Osteoblast (primary cell): ENCODE measurements at regions not wholly inside any gene's neighbourhood (a gene's known extent, or its start where the extent isn't known, plus 50 kb on each side); places are given as distances from the start of the nearest gene placed in this dataset.

Source experiments
- DNase-seq: peaks from one replicate; pipeline ENCODE4 v3.0.0; 2011; ENCODE audit warnings: low spot score, mixed read lengths; ENCODE audit not compliant: insufficient read length; ENCODE audit errors: missing footprints
- H2AFZ ChIP-seq: 2 replicates; pipeline ENCODE4 v1.6.0; 2011; ENCODE audit warnings: mild to moderate bottlenecking, low read length
- H3K27ac ChIP-seq: 2 replicates; pipeline ENCODE4 v1.5.1; 2011; ENCODE audit warnings: mild to moderate bottlenecking, low read depth, low read length, moderate library complexity
- H3K27me3 ChIP-seq: 2 replicates; pipeline ENCODE4 v1.6.0; 2012; ENCODE audit warnings: mild to moderate bottlenecking, control low read depth, inconsistent platforms, low read length, moderate library complexity; ENCODE audit not compliant: insufficient read depth
- H3K36me3 ChIP-seq: 2 replicates; pipeline ENCODE4 v1.5.1; 2011; ENCODE audit warnings: mild to moderate bottlenecking, low read length, control low read depth, moderate library complexity; ENCODE audit not compliant: insufficient read depth
- H3K4me1 ChIP-seq: 2 replicates; pipeline ENCODE4 v1.5.1; 2011; ENCODE audit warnings: mild to moderate bottlenecking, low read length, control low read depth, moderate library complexity; ENCODE audit not compliant: insufficient read depth
- H3K4me2 ChIP-seq: 2 replicates; pipeline ENCODE4 v1.6.0; 2011; ENCODE audit warnings: mild to moderate bottlenecking, low read length; ENCODE audit not compliant: insufficient read depth
- H3K4me3 ChIP-seq: fragments of 200-600 bp; sonication (generic); 3 replicates; pipeline ENCODE4 v1.5.1; 2012; ENCODE audit warnings: mild to moderate bottlenecking, low read length, inconsistent platforms; ENCODE audit not compliant: insufficient read depth
- H3K79me2 ChIP-seq: 2 replicates; pipeline ENCODE4 v1.6.0; 2012; ENCODE audit warnings: mild to moderate bottlenecking, low read length, control low read depth, inconsistent platforms; ENCODE audit not compliant: insufficient read depth
- H3K9me3 ChIP-seq: 2 replicates; pipeline ENCODE4 v1.5.1; 2011; ENCODE audit warnings: low read depth, low read length, control low read depth
- H4K20me1 ChIP-seq: 2 replicates; pipeline ENCODE4 v1.6.0; 2012; ENCODE audit warnings: mild to moderate bottlenecking, low read length, control low read depth; ENCODE audit not compliant: insufficient read depth
- TF ChIP-seq, protein P1 (sequence below): IDR thresholded peaks from 2 replicates; pipeline ENCODE4 v1.5.1; 2011; ENCODE audit warnings: mild to moderate bottlenecking, low read depth, low read length, moderate library complexity; ENCODE audit errors: extremely low read depth

DNA sequence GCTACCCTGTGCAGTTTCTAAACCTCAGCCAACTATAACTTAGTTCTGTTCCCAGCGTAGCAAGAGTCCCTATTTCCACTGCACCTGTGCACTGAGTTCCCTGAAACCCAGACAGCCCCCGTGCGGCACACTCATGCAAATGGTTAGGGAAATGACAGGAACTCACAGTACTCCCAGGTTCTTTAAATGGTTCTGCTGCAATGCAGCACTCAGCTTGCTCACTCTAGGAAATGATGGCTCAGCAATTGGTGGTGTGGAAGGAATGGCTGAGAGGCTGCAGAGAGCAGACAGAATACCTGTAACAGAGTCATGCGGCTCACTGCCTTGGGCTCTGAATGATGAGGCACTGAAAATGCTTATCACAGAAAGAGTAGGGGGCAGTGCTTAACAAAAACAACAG, 143.0 kb downstream of the RAD51AP2 start:
- no peaks in the 10 kb centered on the region for H3K9me3 ChIP-seq
- H3K27ac ChIP-seq: no peak overlapping the region

GRCh38 chr2:17373741-17374140, 144.5 kb downstream of the RAD51AP2 start:
- Histone ChIP-seq H3K9me3 (no peaks in the 10 kb centered on the region), H3K4me3 (no peak overlapping the region), H3K27me3 (no peaks in the 10 kb centered on the region), H3K27ac (peak overlapping the region; percentile 46), H2AFZ (no peak overlapping the region), H4K20me1 (no peaks in the 10 kb centered on the region), H3K36me3 (no peaks in the 10 kb centered on the region), H3K79me2 (no peaks in the 10 kb centered on the region), H3K4me1 (peaks cover 3% of the 10 kb centered on the region), H3K4me2 (no peak overlapping the region)
- no peak for DNase-seq
- TF ChIP-seq, protein P1, sequence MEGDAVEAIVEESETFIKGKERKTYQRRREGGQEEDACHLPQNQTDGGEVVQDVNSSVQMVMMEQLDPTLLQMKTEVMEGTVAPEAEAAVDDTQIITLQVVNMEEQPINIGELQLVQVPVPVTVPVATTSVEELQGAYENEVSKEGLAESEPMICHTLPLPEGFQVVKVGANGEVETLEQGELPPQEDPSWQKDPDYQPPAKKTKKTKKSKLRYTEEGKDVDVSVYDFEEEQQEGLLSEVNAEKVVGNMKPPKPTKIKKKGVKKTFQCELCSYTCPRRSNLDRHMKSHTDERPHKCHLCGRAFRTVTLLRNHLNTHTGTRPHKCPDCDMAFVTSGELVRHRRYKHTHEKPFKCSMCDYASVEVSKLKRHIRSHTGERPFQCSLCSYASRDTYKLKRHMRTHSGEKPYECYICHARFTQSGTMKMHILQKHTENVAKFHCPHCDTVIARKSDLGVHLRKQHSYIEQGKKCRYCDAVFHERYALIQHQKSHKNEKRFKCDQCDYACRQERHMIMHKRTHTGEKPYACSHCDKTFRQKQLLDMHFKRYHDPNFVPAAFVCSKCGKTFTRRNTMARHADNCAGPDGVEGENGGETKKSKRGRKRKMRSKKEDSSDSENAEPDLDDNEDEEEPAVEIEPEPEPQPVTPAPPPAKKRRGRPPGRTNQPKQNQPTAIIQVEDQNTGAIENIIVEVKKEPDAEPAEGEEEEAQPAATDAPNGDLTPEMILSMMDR: no peak

More for the DNA sequence above, 143.0 kb downstream of the RAD51AP2 start:
- H3K4me1 ChIP-seq: peaks cover 3% of the 10 kb centered on the region
- H3K36me3 ChIP-seq: no peaks in the 10 kb centered on the region
- no peak overlapping the region for H3K4me2 ChIP-seq
- H3K27me3 ChIP-seq: no peaks in the 10 kb centered on the region
- no peak overlapping the region for H2AFZ ChIP-seq
- H3K4me3 ChIP-seq: no peak overlapping the region
- H3K79me2 ChIP-seq: no peaks in the 10 kb centered on the region
- TF ChIP-seq, protein P1: no peak
- no peak for DNase-seq
- no peaks in the 10 kb centered on the region for H4K20me1 ChIP-seq

DNA sequence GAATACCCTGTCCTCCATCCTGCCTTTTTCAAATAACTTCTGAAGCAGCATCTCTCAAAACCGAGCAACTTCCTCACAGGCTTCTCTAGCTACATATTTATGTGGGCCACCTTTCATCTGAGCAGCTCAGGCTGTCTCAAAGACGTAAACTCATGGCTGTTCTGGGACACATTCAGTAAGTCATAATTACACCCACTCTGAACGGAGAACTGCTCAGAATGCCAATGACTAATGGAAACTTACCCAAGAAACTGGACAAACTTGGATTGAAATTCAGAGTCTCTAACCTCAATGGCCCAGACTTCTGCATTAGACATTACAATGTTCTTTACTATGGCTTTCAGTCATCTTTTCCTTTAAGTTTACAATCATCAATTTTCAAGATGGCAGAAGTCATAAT, 145.2 kb downstream of the RAD51AP2 start:
- H3K4me2 ChIP-seq: no peak overlapping the region
- peaks cover 3% of the 10 kb centered on the region for H3K4me1 ChIP-seq
- TF ChIP-seq, protein P1: no peak
- H3K36me3 ChIP-seq: no peaks in the 10 kb centered on the region
- H3K79me2 ChIP-seq: no peaks in the 10 kb centered on the region
- H4K20me1 ChIP-seq: no peaks in the 10 kb centered on the region
- peak overlapping the region; percentile 46 for H3K27ac ChIP-seq
- H3K9me3 ChIP-seq: no peaks in the 10 kb centered on the region
- no peak overlapping the region for H2AFZ ChIP-seq
- peak; percentile 75 for DNase-seq
- no peaks in the 10 kb centered on the region for H3K27me3 ChIP-seq
- H3K4me3 ChIP-seq: no peak overlapping the region

DNA sequence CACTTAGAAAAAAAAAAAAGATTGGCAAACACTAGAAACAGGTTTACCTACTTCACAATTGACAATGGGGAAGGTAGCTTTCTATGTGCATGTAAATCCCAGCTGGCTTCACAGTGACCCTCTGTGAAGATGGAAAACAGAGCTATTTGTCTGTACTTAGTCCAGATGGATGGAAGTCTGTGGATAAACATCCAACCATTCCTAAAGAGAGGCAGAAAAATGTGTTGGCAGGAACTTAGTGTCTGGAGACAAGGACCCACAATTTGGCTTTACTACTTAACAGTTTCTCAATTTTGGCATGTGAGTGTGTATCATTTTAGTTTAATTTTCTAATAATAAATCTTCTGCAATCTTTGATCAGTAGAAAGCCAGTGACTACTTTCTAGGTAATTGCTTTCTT, 154.4 kb downstream of the RAD51AP2 start:
- no peak overlapping the region for H2AFZ ChIP-seq
- no peak overlapping the region for H3K4me3 ChIP-seq
- no peaks in the 10 kb centered on the region for H3K36me3 ChIP-seq
- TF ChIP-seq, protein P1: no peak
- no peaks in the 10 kb centered on the region for H3K9me3 ChIP-seq
- H4K20me1 ChIP-seq: no peaks in the 10 kb centered on the region
- H3K4me1 ChIP-seq: no peaks in the 10 kb centered on the region
- H3K27ac ChIP-seq: no peak overlapping the region
- no peaks in the 10 kb centered on the region for H3K27me3 ChIP-seq
- no peak for DNase-seq
- no peak overlapping the region for H3K4me2 ChIP-seq
- no peaks in the 10 kb centered on the region for H3K79me2 ChIP-seq
